OCI-LY3 (cell line): ENCODE measurements at regions not wholly inside any gene's neighbourhood (a gene's known extent, or its start where the extent isn't known, plus 50 kb on each side); places are given as distances from the start of the nearest gene placed in this dataset.

ENCODE experiments used
- H2AFZ ChIP-seq: fragments of 200-600, 300-600 bp; shearing (Covaris generic); 2 replicates; pipeline ENCODE4 v1.6.0; 2014; ENCODE audit warnings: antibody characterized with exemption, low read depth, low read length
- H3K27ac ChIP-seq: fragments of 200-600, 300-600 bp; sonication (generic); 2 replicates; pipeline ENCODE4 v1.5.1; 2014; ENCODE audit warnings: mild to moderate bottlenecking, low read length, moderate library complexity, mixed read lengths
- H3K27me3 ChIP-seq: fragments of 200-600, 300-600 bp; sonication (generic); 2 replicates; pipeline ENCODE4 v1.6.1; 2014; ENCODE audit warnings: low read depth, low read length, mixed read lengths
- H3K36me3 ChIP-seq: fragments of 200-600, 300-600 bp; sonication (generic); replicated peaks from 2 replicates; pipeline ENCODE3; 2014; ENCODE audit warnings: low read depth, low read length, mixed read lengths
- H3K4me1 ChIP-seq: fragments of 300-600, 200-600 bp; sonication (generic); 2 replicates; pipeline ENCODE4 v1.6.1; 2014; ENCODE audit warnings: low read length, mixed read lengths
- H3K4me2 ChIP-seq: fragments of 200-600, 300-600 bp; sonication (generic); 2 replicates; pipeline ENCODE4 v1.6.1; 2014; ENCODE audit warnings: low read length, mixed read lengths
- H3K4me3 ChIP-seq: fragments of 300-600, 200-600 bp; sonication (generic); 2 replicates; pipeline ENCODE4 v1.5.1; 2014; ENCODE audit warnings: antibody characterized with exemption, mild to moderate bottlenecking, low read length, moderate library complexity
- H3K79me2 ChIP-seq: fragments of 300-600, 200-600 bp; shearing (Covaris generic); 2 replicates; pipeline ENCODE4 v1.6.1; 2014; ENCODE audit warnings: mild to moderate bottlenecking, low read length, mixed read lengths
- H3K9ac ChIP-seq: fragments of 300-600, 200-600 bp; shearing (Covaris generic); 2 replicates; pipeline ENCODE4 v1.6.0; 2014; ENCODE audit warnings: mild to moderate bottlenecking, low read length, moderate library complexity
- H3K9me3 ChIP-seq: fragments of 200-600, 300-600 bp; shearing (Covaris generic); 2 replicates; pipeline ENCODE4 v1.6.1; 2014; ENCODE audit warnings: low read length, mixed read lengths; ENCODE audit not compliant: insufficient read depth
- H4K20me1 ChIP-seq: fragments of 200-600, 300-600 bp; sonication (generic); 2 replicates; pipeline ENCODE4 v1.6.1; 2016; ENCODE audit warnings: low read length, mixed read lengths; ENCODE audit not compliant: insufficient read depth
- CTCF ChIP-seq: fragments of 200-600, 300-600 bp; sonication (generic); IDR thresholded peaks from 2 replicates; pipeline ENCODE4 v1.5.1; 2014; ENCODE audit warnings: antibody characterized with exemption, low read length, low read depth
- EZH2phosphoT487 ChIP-seq: fragments of 200-600 bp; shearing (Covaris generic); IDR thresholded peaks from 2 replicates; pipeline ENCODE4 v1.6.1; 2018; ENCODE audit warnings: antibody characterized with exemption, mixed run types, low read depth

- Histone ChIP-seq H3K9ac (no peak overlapping the region), H4K20me1 (no peaks in the 10 kb centered on the region), H3K27ac (no peak overlapping the region), H2AFZ (no peak overlapping the region), H3K9me3 (no peaks in the 10 kb centered on the region), H3K36me3 (no peaks in the 10 kb centered on the region), H3K4me1 (no peaks in the 10 kb centered on the region), H3K27me3 (0 out of 2 replicates have a peak, but pooled peaks cover 4% of the 10 kb centered on the region), H3K79me2 (no peaks in the 10 kb centered on the region), H3K4me3 (no peak overlapping the region), H3K4me2 (no peak overlapping the region)
- no peak for TF ChIP-seq CTCF
- TF ChIP-seq EZH2phosphoT487, result no peak
Observed at GRCh38 chr3:68676136-68676535, 256.2 kb downstream of the TAFA4 start.

GRCh38 chr3:68667346-68667745, 265.0 kb downstream of the TAFA4 start:
- no peak for TF ChIP-seq CTCF
- no peak for TF ChIP-seq EZH2phosphoT487
- Histone ChIP-seq H3K36me3 (no peaks in the 10 kb centered on the region), H3K9ac (no peak overlapping the region), H3K79me2 (no peaks in the 10 kb centered on the region), H4K20me1 (no peaks in the 10 kb centered on the region), H3K27ac (no peak overlapping the region), H3K4me2 (no peak overlapping the region), H3K27me3 (peaks cover 4% of the 10 kb centered on the region; the same call in 1 of the 2 replicates), H2AFZ (no peak overlapping the region), H3K4me1 (no peaks in the 10 kb centered on the region), H3K4me3 (no peak overlapping the region), H3K9me3 (no peaks in the 10 kb centered on the region)

- H3K9me3 ChIP-seq, result no peaks in the 10 kb centered on the region
- no peak overlapping the region for H3K4me2 ChIP-seq
- no peaks in the 10 kb centered on the region for H4K20me1 ChIP-seq
- no peak overlapping the region for H2AFZ ChIP-seq
- TF ChIP-seq EZH2phosphoT487 (no peak), CTCF (no peak)
- H3K79me2 ChIP-seq, result no peaks in the 10 kb centered on the region
- H3K36me3 ChIP-seq, result no peaks in the 10 kb centered on the region
- H3K27me3 ChIP-seq, result peaks cover 4% of the 10 kb centered on the region; the same call in 1 of the 2 replicates
- no peaks in the 10 kb centered on the region for H3K4me1 ChIP-seq
- H3K27ac ChIP-seq, result no peak overlapping the region
- no peak overlapping the region for H3K4me3 ChIP-seq
- H3K9ac ChIP-seq, result no peak overlapping the region
Observed at GRCh38 chr3:68666429-68667136, 265.8 kb downstream of the TAFA4 start.

GRCh38 chr3:68664276-68664675, 268.1 kb downstream of the TAFA4 start:
- Histone ChIP-seq H3K9ac (no peak overlapping the region), H4K20me1 (no peaks in the 10 kb centered on the region), H3K36me3 (no peaks in the 10 kb centered on the region), H3K79me2 (no peaks in the 10 kb centered on the region), H3K4me2 (no peak overlapping the region), H3K9me3 (no peaks in the 10 kb centered on the region), H2AFZ (no peak overlapping the region), H3K4me3 (no peak overlapping the region), H3K27me3 (no peaks in the 10 kb centered on the region; the same call in 1 of the 2 replicates), H3K27ac (no peak overlapping the region), H3K4me1 (no peaks in the 10 kb centered on the region)
- no peak for TF ChIP-seq CTCF
- TF ChIP-seq EZH2phosphoT487, result no peak
